ENCODE measurements at regions not wholly inside any gene's neighbourhood (a gene's known extent, or its start where the extent isn't known, plus 50 kb on each side); places are given as distances from the start of the nearest gene placed in this dataset.

GRCh38 chr5:111937094-111937493, 180.1 kb upstream of the NREP start:
- TF ChIP-seq, protein P1, sequence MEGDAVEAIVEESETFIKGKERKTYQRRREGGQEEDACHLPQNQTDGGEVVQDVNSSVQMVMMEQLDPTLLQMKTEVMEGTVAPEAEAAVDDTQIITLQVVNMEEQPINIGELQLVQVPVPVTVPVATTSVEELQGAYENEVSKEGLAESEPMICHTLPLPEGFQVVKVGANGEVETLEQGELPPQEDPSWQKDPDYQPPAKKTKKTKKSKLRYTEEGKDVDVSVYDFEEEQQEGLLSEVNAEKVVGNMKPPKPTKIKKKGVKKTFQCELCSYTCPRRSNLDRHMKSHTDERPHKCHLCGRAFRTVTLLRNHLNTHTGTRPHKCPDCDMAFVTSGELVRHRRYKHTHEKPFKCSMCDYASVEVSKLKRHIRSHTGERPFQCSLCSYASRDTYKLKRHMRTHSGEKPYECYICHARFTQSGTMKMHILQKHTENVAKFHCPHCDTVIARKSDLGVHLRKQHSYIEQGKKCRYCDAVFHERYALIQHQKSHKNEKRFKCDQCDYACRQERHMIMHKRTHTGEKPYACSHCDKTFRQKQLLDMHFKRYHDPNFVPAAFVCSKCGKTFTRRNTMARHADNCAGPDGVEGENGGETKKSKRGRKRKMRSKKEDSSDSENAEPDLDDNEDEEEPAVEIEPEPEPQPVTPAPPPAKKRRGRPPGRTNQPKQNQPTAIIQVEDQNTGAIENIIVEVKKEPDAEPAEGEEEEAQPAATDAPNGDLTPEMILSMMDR (IDR thresholded peaks at IDR 0.05), result no peak
- no peak for TF ChIP-seq POLR2A (IDR thresholded peaks at IDR 0.05)
